ENCODE measurements at regions not wholly inside any gene's neighbourhood (a gene's known extent, or its start where the extent isn't known, plus 50 kb on each side); places are given as distances from the start of the nearest gene placed in this dataset.
"Not testable (repeated sequence)": the region's sequence is repeated elsewhere in the genome, so short reads cannot be mapped to it uniquely, and the experiment has no call there.

GRCh38 chr3:66633402-66634381 is 132.9 kb upstream of the LRIG1 start:
- no peak for DNase-seq

DNA sequence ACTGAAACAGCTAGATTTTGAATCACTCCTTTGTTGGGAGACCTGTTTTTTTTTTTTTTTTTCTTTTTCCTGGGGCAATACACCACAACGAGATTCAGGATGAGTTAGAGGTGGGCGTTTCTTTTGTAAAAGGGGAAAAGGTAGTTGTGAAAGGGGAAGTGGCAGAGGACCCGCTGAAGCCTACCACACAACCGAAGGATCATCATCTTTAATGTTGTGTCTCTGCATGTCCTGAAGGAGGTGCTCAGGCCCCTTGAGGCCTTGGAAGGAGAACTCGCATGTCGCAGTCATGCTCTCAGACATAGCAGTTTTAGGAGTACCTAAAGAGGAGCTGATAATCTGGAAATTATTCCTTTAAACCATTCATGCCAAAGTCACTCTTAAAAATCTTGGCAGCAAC is 137.9 kb upstream of the LRIG1 start:
- DNase-seq = peak; percentile 94

DNA sequence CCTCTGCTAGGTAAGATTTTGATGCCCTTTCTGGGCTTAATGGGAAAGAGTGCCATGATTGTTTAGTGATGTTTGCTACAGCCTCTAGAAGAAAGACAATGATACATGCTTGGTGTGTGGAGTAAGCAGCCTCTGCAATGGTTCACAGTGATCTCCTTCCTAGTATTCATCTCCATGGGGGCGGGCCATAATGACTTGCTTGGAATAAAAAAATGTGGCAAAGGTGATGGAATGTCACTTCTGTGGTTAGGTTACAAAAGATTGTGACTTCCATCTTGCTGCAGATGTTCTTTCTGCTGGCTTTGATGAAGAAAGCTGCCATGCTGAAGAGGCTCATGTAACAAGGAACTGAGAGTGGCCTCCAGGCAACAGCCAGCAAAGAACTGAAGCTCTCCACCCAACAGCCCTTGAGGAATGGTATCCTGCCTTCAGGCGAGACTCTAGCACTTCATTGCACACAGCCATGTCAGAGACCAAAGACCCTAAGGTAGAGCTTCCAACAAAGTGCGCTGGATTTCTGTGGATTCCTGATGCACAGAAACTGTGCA is 139.1 kb upstream of the LRIG1 start:
- peak; percentile 96 for DNase-seq

GRCh38 chr3:66642019-66642418 is 141.2 kb upstream of the LRIG1 start:
- DNase-seq = peak; percentile 4

DNA sequence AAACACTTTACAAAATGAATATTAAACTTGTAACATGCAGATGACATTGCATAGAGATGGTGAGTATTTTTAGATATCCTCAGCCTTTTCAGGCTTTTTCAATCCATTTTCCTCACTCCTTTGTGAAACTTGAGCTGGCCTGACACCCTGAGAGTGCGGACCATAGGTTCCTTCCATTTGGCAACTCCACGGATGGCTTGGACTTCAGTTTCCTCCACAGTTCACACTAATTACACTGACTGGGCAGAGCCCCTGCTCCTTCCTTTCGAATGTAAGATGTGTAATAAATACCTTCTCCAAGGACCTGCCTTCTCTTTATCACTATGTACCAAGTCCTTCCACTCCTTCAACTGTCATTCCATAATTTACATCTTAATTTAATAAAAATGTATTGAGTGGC is 141.7 kb upstream of the LRIG1 start:
- DNase-seq = no peak

GRCh38 chr3:66644549-66644948 is 143.7 kb upstream of the LRIG1 start:
- peak; percentile 99 for DNase-seq

DNA sequence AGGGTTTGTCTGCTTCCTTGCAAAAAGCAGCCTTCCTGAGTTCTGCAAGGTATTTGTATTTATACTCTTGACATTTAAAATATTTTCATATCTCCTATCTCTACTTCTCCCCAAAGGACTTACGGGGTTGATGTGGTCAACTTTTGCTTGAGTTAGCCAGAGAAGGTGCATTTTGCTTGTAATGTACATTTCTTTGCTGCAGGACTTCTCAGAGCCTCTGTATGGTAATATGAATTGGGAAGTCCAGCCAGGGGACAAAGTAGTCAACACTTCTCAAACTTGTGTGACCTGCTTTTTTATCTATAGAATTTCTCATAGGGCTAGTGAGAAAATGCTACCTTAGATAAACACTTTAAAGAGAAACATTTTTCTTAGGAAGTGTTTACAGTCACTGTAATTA is 148.2 kb upstream of the LRIG1 start:
- no peak for DNase-seq

DNA sequence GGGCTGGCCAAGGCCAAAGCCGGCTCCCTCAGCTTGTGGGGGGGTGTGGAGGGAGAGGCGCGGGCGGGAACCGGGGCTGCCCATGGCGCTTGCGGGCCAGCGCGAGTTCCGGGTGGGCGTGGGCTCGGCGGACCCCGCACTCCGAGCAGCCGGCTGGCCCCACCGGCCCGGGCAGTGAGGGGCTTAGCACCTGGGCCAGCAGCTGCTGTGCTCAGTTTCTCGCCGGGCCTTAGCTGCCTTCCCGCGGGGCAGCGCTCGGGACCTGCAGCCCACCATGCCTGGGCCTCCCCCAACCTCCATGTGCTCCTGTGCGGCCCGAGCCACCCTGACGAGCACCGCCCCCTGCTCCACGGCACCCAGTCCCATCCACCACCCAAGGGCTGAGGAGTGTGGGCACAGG is 150.7 kb upstream of the LRIG1 start:
- not testable (repeated sequence) for DNase-seq

- not testable (repeated sequence) for DNase-seq
Observed at GRCh38 chr3:66652100-66652499, 151.3 kb upstream of the LRIG1 start.

- no peak for DNase-seq
Observed at GRCh38 chr3:66655044-66655443, 154.2 kb upstream of the LRIG1 start.

- DNase-seq = no peak
Observed at GRCh38 chr3:66655671-66656070, 154.8 kb upstream of the LRIG1 start.

DNA sequence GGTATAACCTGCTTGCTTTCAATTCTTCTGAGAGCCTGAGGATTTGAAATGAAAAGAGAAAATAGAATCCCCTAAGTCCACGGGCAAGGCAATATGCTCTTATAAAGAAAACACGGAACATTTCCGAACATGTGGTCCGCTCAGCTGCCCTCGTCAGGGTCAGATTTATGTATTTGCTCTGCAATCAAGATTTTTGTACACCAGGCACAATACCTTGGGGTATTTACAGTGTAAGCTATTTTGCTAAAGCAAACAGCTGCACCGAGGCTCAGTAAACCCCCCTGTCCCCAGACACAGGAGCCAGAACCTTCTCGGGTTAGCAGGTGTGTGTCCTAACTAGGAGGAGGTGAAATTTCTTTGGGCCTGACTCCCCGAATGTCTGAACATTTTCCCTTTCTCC is 155.8 kb upstream of the LRIG1 start:
- no peak for DNase-seq

DNA sequence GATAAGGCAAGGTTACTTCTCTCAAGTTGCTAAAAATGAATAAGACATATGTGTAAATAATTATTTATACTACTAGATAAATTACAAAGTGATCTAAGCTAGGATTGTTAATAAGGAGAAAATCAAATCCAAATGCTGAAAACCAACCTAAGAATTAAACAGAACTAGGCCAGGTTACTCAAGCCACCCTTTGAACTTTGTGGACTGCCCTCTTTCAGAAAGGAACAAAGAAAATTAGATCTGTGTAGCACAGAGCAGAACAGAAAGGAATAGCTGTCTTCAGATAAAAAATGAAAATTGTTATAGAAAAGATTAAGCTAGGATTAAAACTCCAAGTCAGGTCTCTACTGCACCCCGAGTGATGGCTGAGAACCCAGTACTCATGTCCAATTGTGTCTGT is 158.2 kb upstream of the LRIG1 start:
- DNase-seq = no peak

DNA sequence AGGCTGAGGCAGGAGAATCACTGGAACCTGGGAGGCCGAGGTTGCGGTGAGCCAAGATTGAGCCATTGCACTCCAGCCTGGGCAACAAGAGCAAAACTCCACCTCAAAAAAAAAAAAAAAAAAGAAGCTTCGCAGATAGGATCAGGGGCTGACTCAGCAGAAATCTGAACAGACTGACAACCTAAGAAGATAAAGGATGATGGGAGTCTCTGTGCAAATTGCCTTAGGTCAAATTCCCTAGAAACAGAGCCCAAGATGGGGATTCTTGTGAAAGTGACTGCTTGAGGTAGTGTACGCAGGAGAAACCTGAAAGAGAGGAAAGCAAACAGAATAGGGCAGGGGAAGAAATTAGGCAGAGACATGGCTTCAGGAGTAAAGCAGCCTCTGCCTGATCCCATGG is 160.8 kb upstream of the LRIG1 start:
- DNase-seq = no peak

GRCh38 chr3:66662894-66663293 is 162.1 kb upstream of the LRIG1 start:
- no peak for DNase-seq

GRCh38 chr3:66665021-66665695 is 164.3 kb upstream of the LRIG1 start:
- DNase-seq = no peak

DNA sequence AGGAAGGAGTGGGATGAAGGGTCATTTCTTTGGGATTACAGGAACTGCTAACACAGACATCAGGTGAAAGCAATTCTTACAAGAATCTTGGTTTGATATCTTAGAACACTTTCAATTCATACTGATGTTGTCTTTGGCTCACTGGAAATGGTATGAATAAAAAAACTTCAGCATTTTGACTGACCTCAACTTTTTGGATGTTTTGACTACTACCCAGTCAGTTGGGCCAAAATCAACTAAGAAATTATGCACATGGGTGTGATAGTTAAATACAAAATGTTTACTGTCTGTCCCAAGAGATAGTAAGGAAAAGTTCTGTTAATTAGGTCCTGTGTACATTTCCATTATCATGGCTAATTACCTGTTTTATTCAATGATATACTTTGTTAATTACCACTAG is 165.5 kb upstream of the LRIG1 start:
- no peak for DNase-seq

DNA sequence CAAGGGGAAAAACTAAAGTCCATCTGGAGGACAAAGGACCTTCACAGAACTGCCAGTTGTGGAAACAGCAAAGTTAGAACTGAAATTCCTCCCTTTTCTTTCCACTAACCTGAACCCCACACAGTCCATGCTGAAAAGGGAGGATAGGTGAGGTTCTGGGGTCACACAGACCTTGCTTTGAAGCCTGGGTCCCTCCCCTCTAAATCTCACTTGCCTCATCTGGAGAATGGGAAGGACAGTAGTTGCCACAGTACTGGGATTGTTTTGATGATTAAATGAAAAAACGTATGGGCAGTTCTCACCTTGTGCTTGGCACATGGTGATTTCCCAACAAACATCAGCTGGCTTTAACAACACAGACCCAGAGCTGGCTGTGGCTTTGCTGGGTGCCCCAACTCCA is 166.4 kb upstream of the LRIG1 start:
- DNase-seq = no peak

- no peak for DNase-seq
Observed at GRCh38 chr3:66671291-66671690, 170.5 kb upstream of the LRIG1 start.

DNA sequence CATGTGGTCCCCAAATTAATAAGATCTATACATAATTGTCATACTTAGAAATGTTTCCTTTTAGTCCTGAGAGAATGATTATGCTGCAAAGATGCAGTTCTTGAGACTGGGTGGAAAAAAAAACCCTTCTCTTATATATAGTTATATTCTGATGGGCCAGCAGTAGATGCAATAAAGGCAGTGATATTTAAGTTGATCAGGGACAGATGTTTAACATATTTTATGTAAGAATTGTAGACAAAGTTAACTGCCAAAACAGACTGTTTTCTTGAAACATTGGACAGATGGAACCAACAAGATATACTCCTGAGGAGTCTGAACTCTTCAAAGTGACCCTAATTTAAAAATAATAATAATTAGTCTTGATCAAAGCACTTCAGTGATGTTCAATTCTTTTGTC is 172.0 kb upstream of the LRIG1 start:
- no peak for DNase-seq

- no peak for DNase-seq
Observed at GRCh38 chr3:66673293-66673692, 172.5 kb upstream of the LRIG1 start.

- DNase-seq = no peak
Observed at GRCh38 chr3:66675366-66675765, 174.5 kb upstream of the LRIG1 start.

DNA sequence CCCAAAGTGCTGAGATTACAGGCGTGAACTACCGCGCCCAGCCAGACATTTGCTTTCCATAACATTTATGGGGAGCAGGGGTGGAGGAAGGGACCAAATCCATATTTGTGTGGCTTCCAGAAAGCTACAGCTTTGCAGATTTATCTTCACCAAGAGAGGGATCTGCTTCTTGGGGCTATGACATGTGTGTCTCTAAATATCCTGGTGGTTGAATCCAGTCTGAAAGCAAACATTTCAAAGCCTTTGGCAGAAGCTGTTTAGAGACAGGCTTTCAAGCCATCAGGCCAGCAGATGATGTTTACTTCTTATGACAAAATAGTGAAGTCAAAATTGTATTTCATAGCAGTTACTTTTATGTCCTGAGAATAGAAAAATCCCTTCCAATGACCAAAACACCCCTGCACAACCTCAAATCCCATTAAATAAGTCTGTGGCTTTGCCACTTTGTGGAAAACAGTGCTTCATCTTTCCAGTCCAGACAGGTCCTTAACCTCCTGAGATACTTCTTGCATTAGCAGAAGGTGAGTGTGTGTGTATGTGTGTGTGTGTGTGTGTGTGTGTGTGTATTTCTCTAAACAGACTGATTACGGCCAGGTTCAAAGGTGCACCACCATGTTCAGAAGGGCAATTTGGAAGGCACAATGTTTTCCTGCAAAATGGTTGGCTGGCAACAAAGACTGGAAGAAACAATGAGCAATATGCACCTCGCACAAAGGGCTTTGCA is 191.4 kb upstream of the LRIG1 start:
- no peak for DNase-seq
